Skeletal muscle satellite cell (primary cell): ENCODE measurements at regions not wholly inside any gene's neighbourhood (a gene's known extent, or its start where the extent isn't known, plus 50 kb on each side); places are given as distances from the start of the nearest gene placed in this dataset.
"Not testable (repeated sequence)": the region's sequence is repeated elsewhere in the genome, so short reads cannot be mapped to it uniquely, and the experiment has no call there.

Experiments
- H3K27me3 ChIP-seq: 2 replicates; pipeline ENCODE4 v1.7.0; 2013; ENCODE audit warnings: low read length; ENCODE audit not compliant: control insufficient read depth, insufficient read depth
- H3K36me3 ChIP-seq: 2 replicates; pipeline ENCODE4 v1.7.0; 2013; ENCODE audit warnings: mild to moderate bottlenecking, control low read depth, low read length; ENCODE audit not compliant: insufficient read depth
- H3K4me1 ChIP-seq: 2 replicates; pipeline ENCODE4 v1.7.0; 2013; ENCODE audit warnings: low read length; ENCODE audit not compliant: control insufficient read depth, insufficient read depth
- H3K4me2 ChIP-seq: 2 replicates; pipeline ENCODE4 v1.7.0; 2013; ENCODE audit warnings: mild to moderate bottlenecking, low read length
- H3K4me3 ChIP-seq: 2 replicates; pipeline ENCODE4 v1.7.0; 2013; ENCODE audit warnings: low read length
- H3K9ac ChIP-seq: 2 replicates; pipeline ENCODE4 v1.7.0; 2013; ENCODE audit warnings: mild to moderate bottlenecking, low read depth, low read length, moderate library complexity
- H3K9me3 ChIP-seq: replicated peaks from 2 replicates; pipeline ENCODE4 v1.7.0; 2013; ENCODE audit warnings: mild to moderate bottlenecking, control low read depth, low read length

GRCh38 chrX:734362-734761 is 103.8 kb downstream of the SHOX start:
- Histone ChIP-seq H3K36me3 (no peaks in the 10 kb centered on the region), H3K4me3 (no peak overlapping the region), H3K27me3 (no peaks in the 10 kb centered on the region), H3K9ac (no peak overlapping the region), H3K4me2 (no peak overlapping the region), H3K4me1 (no peaks in the 10 kb centered on the region), H3K9me3 (peaks cover 8% of the 10 kb centered on the region)

- Histone ChIP-seq H3K27me3 (no peaks in the 10 kb centered on the region), H3K4me2 (no peak overlapping the region), H3K9ac (no peak overlapping the region), H3K36me3 (no peaks in the 10 kb centered on the region), H3K9me3 (peaks cover 6% of the 10 kb centered on the region), H3K4me3 (no peak overlapping the region), H3K4me1 (no peaks in the 10 kb centered on the region)
Measured at GRCh38 chrX:733961-734360, 103.4 kb downstream of the SHOX start.

- no peaks in the 10 kb centered on the region for H3K27me3 ChIP-seq
- H3K4me2 ChIP-seq = no peak overlapping the region
- no peak overlapping the region for H3K4me3 ChIP-seq
- H3K4me1 ChIP-seq = no peaks in the 10 kb centered on the region
- no peak overlapping the region for H3K9ac ChIP-seq
- H3K36me3 ChIP-seq = no peaks in the 10 kb centered on the region
- peaks cover 6% of the 10 kb centered on the region for H3K9me3 ChIP-seq
Measured at GRCh38 chrX:729583-730409, 99.2 kb downstream of the SHOX start.

GRCh38 chrX:729101-729500 is 98.5 kb downstream of the SHOX start:
- H3K9me3 ChIP-seq, H3K4me2 ChIP-seq, H3K36me3 ChIP-seq, H3K27me3 ChIP-seq, H3K4me3 ChIP-seq, H3K4me1 ChIP-seq, H3K9ac ChIP-seq: not testable (repeated sequence)

GRCh38 chrX:728639-729038 is 98.0 kb downstream of the SHOX start:
- peaks cover 12% of the 10 kb centered on the region for H3K9me3 ChIP-seq
- not testable (repeated sequence) for H3K4me1 ChIP-seq, H3K9ac ChIP-seq, H3K27me3 ChIP-seq, H3K4me2 ChIP-seq, H3K4me3 ChIP-seq, H3K36me3 ChIP-seq

GRCh38 chrX:727738-728621 is 97.4 kb downstream of the SHOX start:
- no peaks in the 10 kb centered on the region for H3K27me3 ChIP-seq
- H3K9ac ChIP-seq = no peak overlapping the region
- H3K4me3 ChIP-seq = no peak overlapping the region
- no peak overlapping the region for H3K4me2 ChIP-seq
- H3K4me1 ChIP-seq = no peaks in the 10 kb centered on the region
- H3K36me3 ChIP-seq = no peaks in the 10 kb centered on the region
- peaks cover 15% of the 10 kb centered on the region for H3K9me3 ChIP-seq

GRCh38 chrX:725971-726370 is 95.4 kb downstream of the SHOX start:
- Histone ChIP-seq H3K36me3 (no peaks in the 10 kb centered on the region), H3K27me3 (no peaks in the 10 kb centered on the region), H3K4me1 (no peaks in the 10 kb centered on the region), H3K4me2 (no peak overlapping the region), H3K9ac (no peak overlapping the region), H3K9me3 (peaks cover 15% of the 10 kb centered on the region), H3K4me3 (no peak overlapping the region)

GRCh38 chrX:724256-724655 is 93.7 kb downstream of the SHOX start:
- no peaks in the 10 kb centered on the region for H3K36me3 ChIP-seq
- H3K4me1 ChIP-seq = no peaks in the 10 kb centered on the region
- H3K27me3 ChIP-seq = no peaks in the 10 kb centered on the region
- H3K9me3 ChIP-seq = peaks cover 9% of the 10 kb centered on the region
- no peak overlapping the region for H3K9ac ChIP-seq
- no peak overlapping the region for H3K4me2 ChIP-seq
- no peak overlapping the region for H3K4me3 ChIP-seq

GRCh38 chrX:723781-724180 is 93.2 kb downstream of the SHOX start:
- no peak overlapping the region for H3K4me2 ChIP-seq
- no peak overlapping the region for H3K9ac ChIP-seq
- H3K9me3 ChIP-seq = peaks cover 9% of the 10 kb centered on the region
- H3K4me1 ChIP-seq = no peaks in the 10 kb centered on the region
- H3K4me3 ChIP-seq = no peak overlapping the region
- H3K27me3 ChIP-seq = no peaks in the 10 kb centered on the region
- no peaks in the 10 kb centered on the region for H3K36me3 ChIP-seq

GRCh38 chrX:721354-721753 is 90.8 kb downstream of the SHOX start:
- H3K4me2 ChIP-seq = no peak overlapping the region
- H3K4me1 ChIP-seq = no peaks in the 10 kb centered on the region
- no peak overlapping the region for H3K9ac ChIP-seq
- H3K36me3 ChIP-seq = no peaks in the 10 kb centered on the region
- H3K27me3 ChIP-seq = no peaks in the 10 kb centered on the region
- H3K4me3 ChIP-seq = no peak overlapping the region
- H3K9me3 ChIP-seq = peaks cover 9% of the 10 kb centered on the region

- Histone ChIP-seq H3K9ac (no peak overlapping the region), H3K4me3 (no peak overlapping the region), H3K4me2 (no peak overlapping the region), H3K4me1 (no peaks in the 10 kb centered on the region), H3K36me3 (no peaks in the 10 kb centered on the region), H3K9me3 (peaks cover 11% of the 10 kb centered on the region), H3K27me3 (no peaks in the 10 kb centered on the region)
Measured at GRCh38 chrX:720825-721224, 90.2 kb downstream of the SHOX start.
